HL-60 (cell line): ENCODE measurements at regions not wholly inside any gene's neighbourhood (a gene's known extent, or its start where the extent isn't known, plus 50 kb on each side); places are given as distances from the start of the nearest gene placed in this dataset.

Experiments
- CTCF ChIP-seq: IDR thresholded peaks from one replicate; pipeline ENCODE4 v1.5.1; 2011; ENCODE audit warnings: low read length, control low read depth, inconsistent platforms; ENCODE audit not compliant: insufficient read depth
- POLR2AphosphoS5 ChIP-seq: IDR thresholded peaks from 2 replicates; pipeline ENCODE4 v1.6.1; 2012; ENCODE audit warnings: low read depth

- TF ChIP-seq CTCF (no peak), POLR2AphosphoS5 (no peak)
These were observed 1358.5 kb downstream of the ROBO2 start for GRCh38 chr3:78398401-78398800.
